ENCODE measurements at regions not wholly inside any gene's neighbourhood (a gene's known extent, or its start where the extent isn't known, plus 50 kb on each side); places are given as distances from the start of the nearest gene placed in this dataset.
"Not testable (repeated sequence)": the region's sequence is repeated elsewhere in the genome, so short reads cannot be mapped to it uniquely, and the experiment has no call there.

GRCh38 chr11:81647374-81647773 is 1086.3 kb downstream of the FAM181B start:
- no peak for DNase-seq (ENCODE audit: low read depth in 2 of 3, low spot score in 2 of 3)

GRCh38 chr11:81644239-81644840 is 1089.3 kb downstream of the FAM181B start:
- peak in 2 of 3 donors; percentile 34 to 59 for DNase-seq (ENCODE audit: low read depth in 2 of 3, low spot score in 2 of 3)

DNA sequence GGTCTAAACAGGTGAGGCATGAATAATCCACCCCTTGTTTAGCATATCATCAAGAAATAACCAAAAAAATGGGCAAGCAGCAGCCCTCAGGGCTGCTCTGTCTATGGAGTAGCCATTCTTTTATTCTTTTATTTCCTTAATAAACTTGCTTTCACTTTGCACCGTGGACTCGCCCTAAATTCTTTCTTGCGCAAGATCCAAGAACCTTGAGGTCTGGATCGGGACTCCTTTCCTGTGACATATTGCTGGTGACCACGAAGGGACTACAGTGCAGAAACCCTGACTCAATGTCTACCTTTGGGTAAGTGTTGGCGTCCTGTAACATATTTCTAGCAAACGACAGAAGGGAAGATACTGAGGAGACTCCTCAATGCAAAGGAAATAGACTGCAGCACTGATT is 1099.2 kb downstream of the FAM181B start:
- no peak for DNase-seq (ENCODE audit: low read depth in 2 of 3, low spot score in 2 of 3)

DNA sequence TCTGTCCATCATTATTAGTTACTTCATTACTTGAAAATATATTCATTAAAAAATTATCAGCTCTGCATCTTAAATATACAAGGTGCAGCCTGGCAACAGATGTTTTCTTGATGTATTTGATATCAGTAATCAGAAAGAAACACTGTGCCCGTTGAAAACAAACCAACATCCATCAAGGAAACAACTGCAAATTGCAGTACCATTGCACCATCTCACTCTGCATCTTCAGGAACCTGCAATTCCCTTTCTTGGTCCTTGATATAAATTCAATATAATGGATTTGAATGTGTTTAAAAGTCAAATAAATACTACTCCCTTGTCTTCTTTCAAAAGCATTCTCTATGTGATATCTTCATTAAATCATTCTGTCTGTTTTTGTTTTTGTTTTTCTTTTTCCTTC is 1131.2 kb downstream of the FAM181B start:
- DNase-seq (ENCODE audit: low read depth in 2 of 3, low spot score in 2 of 3): no peak

- DNase-seq (ENCODE audit: low read depth in 2 of 3, low spot score in 2 of 3): no peak
Measured at GRCh38 chr11:81596704-81597103, 1137.0 kb downstream of the FAM181B start.

- DNase-seq (ENCODE audit: low read depth in 2 of 3, low spot score in 2 of 3): no peak
Measured at GRCh38 chr11:81585390-81585933, 1148.2 kb downstream of the FAM181B start.

GRCh38 chr11:81579339-81579738 is 1154.3 kb downstream of the FAM181B start:
- DNase-seq (ENCODE audit: low read depth in 2 of 3, low spot score in 2 of 3): no peak

GRCh38 chr11:81578571-81578970 is 1155.1 kb downstream of the FAM181B start:
- DNase-seq (ENCODE audit: low read depth in 2 of 3, low spot score in 2 of 3): no peak

DNA sequence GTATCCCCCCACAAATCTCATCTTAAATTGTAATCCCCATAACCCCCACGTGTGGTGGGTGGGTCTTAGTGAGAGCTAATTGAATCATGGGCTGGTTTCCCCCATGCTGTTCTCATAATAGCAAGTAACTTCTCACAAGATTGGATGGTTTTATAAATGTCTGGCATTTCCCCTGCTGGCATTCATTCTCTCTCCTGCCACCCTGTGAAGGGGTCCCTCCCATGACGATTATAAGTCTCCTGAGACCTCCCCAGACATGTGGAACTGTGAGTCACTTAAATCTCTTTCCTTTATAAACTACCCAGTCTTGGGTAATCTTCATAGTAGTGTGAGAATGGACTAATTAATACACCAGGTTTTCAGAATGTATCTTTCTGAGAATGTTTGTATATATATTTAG is 1159.4 kb downstream of the FAM181B start:
- DNase-seq (ENCODE audit: low read depth in 2 of 3, low spot score in 2 of 3): no peak

DNA sequence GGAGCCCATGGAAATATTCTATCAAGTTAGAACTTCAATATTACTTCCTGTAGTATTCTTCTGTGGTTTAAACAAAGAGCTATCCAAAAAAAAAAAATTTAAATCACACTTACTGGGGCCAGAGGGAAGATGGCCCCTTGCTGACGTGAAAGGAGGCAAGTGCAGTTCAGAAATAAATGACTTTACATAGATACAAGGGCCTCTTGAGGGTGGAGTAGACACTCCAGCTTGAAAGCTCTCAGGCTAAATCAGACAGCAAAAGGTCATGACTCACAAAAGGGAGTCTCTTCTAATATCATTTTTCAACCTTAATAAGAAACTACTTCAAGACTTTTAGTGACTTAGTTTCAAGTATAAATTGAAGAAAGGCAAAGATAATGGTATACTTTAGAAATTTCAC is 1160.3 kb downstream of the FAM181B start:
- no peak for DNase-seq (ENCODE audit: low read depth in 2 of 3, low spot score in 2 of 3)

- no peak for DNase-seq (ENCODE audit: low read depth in 2 of 3, low spot score in 2 of 3)
Measured at GRCh38 chr11:81570669-81571068, 1163.0 kb downstream of the FAM181B start.

GRCh38 chr11:81569999-81570398 is 1163.7 kb downstream of the FAM181B start:
- DNase-seq (ENCODE audit: low read depth in 2 of 3, low spot score in 2 of 3): no peak

DNA sequence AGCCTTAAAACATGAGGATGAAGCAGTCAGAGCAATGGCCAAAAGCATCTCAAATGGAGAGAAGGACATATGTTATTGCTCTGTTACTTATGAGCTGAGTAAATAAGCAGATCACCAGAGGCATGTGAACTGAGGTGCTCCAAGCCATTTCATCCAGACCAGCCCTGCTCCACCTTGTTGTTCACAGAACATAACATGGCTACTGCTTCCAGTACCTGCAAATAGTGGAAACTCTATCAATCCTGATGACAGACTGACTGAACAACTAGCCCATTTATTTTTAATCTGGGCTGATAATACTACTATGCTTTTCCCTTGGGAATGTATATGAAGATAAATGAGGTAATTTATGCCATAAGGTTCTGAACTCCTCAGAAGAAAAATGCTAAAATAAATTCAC is 1164.7 kb downstream of the FAM181B start:
- no peak for DNase-seq (ENCODE audit: low read depth in 2 of 3, low spot score in 2 of 3)

DNA sequence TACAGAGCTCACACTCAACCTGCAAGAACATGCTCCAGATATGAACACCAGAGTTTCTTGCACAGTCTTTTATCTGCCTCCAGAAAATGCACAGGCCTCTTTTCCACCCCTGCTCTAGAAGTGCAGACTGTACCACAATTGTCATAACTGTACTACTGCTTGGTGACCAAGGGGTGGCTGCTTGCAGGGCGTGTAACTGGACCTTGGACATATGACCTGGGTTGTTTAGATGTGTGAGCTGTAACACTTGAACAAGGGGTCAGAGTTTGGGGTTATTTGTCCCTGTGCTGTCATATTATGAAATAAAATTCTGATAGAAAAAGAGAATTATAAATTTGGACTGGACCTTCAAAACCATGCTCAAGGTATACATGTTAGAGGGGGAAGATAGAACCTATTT is 1185.5 kb downstream of the FAM181B start:
- DNase-seq (ENCODE audit: low read depth in 2 of 3, low spot score in 2 of 3): no peak

- DNase-seq (ENCODE audit: low read depth in 2 of 3, low spot score in 2 of 3): not testable (repeated sequence)
Measured at GRCh38 chr11:81539806-81540205, 1193.9 kb downstream of the FAM181B start.

DNA sequence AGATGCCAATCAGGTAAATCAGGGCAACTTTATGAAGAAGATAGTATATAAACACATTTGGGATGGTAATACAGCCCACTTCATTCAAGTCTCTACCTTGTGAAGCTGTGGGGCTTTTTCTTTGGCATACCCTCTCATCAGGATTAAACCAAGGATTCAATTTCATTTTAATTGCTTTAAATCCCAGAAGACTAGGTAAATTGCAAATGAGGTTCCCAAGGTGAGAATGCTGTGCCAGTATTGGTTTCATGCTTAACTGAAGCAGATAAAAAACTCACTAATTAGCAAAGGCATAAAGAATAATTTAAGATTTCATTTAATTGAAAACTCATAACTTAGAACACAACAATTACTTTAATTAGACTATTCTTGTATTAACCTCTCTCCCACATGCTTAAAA is 1218.1 kb downstream of the FAM181B start:
- no peak for DNase-seq (ENCODE audit: low read depth in 2 of 3, low spot score in 2 of 3)

GRCh38 chr11:81497202-81497804 is 1236.4 kb downstream of the FAM181B start:
- peak in 2 of 3 donors; percentile 7 to 63 for DNase-seq (ENCODE audit: low read depth in 2 of 3, low spot score in 2 of 3)

DNA sequence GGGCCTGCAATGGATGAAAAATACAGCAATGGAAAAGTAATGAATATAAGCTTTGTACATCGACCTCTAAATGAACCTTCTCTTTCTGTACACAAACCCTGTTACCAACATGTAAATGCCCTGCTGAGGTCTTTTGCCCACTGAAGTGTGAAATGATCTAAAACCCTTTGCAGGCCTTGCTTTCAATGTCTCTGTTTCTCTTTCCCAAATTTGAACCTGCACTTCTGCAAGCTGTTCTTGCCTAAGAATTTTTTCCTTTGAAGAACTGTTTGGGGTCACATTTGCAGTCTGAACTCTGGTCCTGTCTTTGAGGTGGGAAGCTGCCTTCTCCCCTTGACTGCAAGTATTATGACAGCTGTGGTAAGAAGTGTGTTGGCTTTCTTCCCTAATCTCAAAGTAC is 1237.1 kb downstream of the FAM181B start:
- DNase-seq (ENCODE audit: low read depth in 2 of 3, low spot score in 2 of 3): no peak

- no peak for DNase-seq (ENCODE audit: low read depth in 2 of 3, low spot score in 2 of 3)
Measured at GRCh38 chr11:81495699-81496292, 1237.9 kb downstream of the FAM181B start.

GRCh38 chr11:81494431-81494830 is 1239.2 kb downstream of the FAM181B start:
- DNase-seq (ENCODE audit: low read depth in 2 of 3, low spot score in 2 of 3): no peak

DNA sequence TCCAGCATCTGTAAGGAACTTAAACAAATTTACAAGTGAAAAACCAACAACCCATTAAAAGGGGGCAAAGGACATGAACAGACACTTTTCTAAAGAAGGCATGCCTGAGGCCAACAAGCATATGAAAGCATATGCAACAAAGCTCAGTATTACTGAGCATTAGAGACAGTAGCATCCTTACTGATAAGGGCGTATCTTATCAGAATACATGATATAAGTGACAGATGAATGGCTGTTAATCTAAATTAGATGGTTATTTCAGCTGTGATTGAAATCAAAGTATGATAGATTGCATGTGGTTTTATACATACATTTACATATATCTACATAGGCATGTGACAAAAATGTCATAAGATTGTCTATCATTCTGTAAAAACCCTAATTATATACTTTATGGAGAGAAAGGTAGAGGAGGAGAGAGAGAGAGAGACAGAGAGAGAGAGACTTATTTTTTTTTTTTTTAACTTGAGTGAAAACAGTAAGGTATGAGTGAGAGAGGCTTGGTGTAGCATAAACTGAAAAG is 1240.7 kb downstream of the FAM181B start:
- no peak for DNase-seq (ENCODE audit: low read depth in 2 of 3, low spot score in 2 of 3)

GRCh38 chr11:81487109-81487508 is 1246.6 kb downstream of the FAM181B start:
- no peak for DNase-seq (ENCODE audit: low read depth in 2 of 3, low spot score in 2 of 3)

Measured in hematopoietic multipotent progenitor cell (in vitro differentiated cells).